ENCODE measurements at regions not wholly inside any gene's neighbourhood (a gene's known extent, or its start where the extent isn't known, plus 50 kb on each side); places are given as distances from the start of the nearest gene placed in this dataset.

- no peak for DNase-seq
Observed at GRCh38 chr20:11190741-11191140, 516.9 kb upstream of the JAG1 start.

GRCh38 chr20:11192106-11192505, 518.3 kb upstream of the JAG1 start:
- no peak for DNase-seq

DNA sequence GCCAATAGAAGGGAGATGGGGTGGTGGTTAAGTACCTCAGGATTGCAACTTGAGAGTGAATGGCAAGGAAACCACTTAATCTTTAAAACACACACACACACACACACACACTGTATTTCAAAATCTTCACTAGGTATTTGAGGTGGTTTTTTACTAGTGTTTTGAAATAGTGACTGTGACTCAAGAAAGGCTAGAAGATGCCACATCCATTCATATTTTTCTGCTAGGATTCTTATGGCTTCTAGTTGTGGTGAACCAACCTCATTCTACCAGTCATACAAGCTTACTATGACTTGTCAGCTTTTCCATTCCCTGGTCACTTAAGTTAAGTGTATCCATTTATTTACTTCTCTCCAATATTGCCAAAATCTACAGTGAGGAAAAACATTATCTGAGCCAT, 519.4 kb upstream of the JAG1 start:
- peak; percentile 86 for DNase-seq

DNA sequence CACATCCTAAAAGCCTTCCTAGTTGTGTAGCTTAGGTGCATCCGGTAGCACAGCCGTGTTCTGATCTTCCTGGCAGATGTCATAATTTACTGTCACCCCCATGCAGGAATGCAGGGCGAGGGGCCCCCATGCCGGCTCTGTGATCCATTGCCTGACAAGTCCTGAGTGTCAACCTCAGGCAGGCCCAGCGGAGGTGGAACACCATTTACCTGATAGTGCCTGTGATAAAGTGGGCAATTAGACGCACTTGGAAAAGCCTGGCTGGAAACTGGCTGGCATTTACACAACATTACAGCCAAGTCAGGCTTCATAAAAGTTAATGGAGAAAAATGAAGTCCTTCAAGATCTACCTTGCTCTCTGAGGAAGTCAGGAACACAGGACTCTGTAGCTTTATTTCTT, 521.4 kb upstream of the JAG1 start:
- DNase-seq, result no peak

GRCh38 chr20:11195899-11196558, 522.2 kb upstream of the JAG1 start:
- DNase-seq, result no peak

DNA sequence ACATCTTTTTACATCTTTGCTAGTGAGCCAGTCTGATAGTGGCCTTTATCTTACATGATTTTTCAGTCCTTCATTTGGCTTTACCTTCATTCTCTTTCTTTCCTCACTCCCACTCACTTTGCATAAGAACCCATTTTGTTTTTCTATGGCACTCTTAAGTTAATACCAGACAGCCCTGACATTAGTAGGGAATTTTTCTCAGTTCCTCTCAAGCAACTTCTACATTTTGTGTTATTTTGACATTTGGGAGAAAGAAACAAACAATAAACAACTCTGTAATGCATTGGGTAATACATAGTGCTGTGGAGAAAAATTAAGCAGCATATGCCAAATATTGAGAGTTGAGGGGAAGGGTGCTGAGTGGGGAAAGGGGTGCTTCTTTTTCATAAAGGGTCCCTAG, 524.1 kb upstream of the JAG1 start:
- DNase-seq, result no peak

DNA sequence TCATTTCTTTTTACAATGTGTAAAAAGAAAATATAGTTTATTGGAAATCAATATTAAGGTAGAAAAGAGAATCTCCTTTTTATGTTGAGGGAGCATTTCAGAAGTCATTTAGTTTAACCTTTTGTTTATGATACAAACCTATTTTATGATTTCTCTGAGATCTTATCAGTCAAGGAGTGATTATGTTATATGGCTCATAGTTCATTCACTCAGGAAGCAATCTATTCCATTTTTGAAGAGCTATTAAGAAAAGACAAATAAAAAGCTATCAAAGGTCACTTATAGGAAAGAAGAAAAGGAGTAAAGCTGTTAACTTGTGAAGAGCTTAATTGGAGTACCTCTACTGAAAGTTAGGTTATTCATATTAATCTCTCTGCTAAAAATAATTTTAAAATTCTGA, 526.6 kb upstream of the JAG1 start:
- no peak for DNase-seq

GRCh38 chr20:11204926-11205768, 531.3 kb upstream of the JAG1 start:
- DNase-seq, result peak; percentile 73

DNA sequence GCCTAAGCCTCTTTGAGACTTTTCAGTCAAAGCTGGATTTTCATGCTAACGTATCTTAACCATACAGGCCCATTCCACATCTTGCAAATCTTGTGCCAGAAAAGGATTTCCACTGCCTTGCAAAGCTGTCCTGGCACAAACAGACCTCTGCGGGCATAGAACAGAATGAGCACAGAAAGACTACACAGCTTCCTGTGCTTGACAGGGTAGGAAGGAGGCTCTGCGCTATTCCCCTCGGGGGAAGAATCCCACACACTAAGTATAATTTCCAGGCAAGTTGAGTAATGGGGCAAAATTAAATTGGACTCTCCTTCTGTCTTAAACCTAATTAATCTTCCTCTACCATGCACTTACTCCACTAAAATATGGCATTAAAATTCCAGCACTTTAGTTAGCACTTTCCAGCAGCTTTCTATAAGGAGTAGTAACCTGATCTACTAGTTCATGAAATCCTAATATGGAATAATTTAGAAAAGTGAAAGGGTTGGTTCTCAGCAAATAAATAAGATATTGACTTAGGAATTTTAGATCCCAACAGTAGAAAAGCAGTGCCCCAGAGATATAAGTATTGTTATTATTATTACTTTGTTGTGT, 532.1 kb upstream of the JAG1 start:
- DNase-seq, result no peak

- no peak for DNase-seq
Observed at GRCh38 chr20:11207749-11208502, 534.1 kb upstream of the JAG1 start.

GRCh38 chr20:11210611-11211010, 536.8 kb upstream of the JAG1 start:
- DNase-seq, result no peak

DNA sequence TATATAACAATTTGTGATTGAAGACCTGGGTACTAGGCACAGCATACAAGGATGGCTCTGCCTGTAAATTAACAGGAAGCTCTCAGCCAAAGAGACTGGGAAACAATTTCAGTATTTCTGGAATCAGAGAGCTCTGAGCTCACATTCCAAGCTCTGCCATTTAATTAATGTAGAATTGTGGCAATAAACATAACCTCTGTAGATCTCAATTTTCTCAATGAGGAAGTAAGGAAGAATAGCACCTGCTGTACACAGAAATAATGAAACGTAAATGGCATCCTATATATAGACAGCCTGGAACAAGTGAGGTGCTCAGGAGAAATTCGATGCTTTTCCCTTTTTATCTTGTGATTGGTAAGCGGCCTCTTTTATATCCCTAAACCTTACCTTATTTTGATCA, 538.5 kb upstream of the JAG1 start:
- no peak for DNase-seq

DNA sequence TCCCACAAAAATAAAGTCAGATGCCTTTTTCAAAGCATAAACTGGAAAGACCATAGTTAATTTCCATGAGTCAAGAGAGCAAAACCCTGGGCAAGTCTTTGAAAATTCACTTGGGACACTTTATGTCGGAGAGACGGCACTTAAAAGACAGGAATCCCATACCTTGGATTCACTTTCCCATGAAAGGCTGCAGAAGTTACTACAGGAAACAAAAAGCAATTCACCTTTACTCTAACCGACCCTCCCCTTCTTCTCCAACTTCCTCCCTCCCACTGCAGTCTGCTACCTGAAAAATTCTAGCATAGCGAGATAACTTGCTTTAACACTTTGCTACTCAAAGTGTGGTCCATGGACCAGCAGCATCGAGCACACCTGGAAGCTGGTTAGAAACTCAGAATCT, 539.1 kb upstream of the JAG1 start:
- no peak for DNase-seq

DNA sequence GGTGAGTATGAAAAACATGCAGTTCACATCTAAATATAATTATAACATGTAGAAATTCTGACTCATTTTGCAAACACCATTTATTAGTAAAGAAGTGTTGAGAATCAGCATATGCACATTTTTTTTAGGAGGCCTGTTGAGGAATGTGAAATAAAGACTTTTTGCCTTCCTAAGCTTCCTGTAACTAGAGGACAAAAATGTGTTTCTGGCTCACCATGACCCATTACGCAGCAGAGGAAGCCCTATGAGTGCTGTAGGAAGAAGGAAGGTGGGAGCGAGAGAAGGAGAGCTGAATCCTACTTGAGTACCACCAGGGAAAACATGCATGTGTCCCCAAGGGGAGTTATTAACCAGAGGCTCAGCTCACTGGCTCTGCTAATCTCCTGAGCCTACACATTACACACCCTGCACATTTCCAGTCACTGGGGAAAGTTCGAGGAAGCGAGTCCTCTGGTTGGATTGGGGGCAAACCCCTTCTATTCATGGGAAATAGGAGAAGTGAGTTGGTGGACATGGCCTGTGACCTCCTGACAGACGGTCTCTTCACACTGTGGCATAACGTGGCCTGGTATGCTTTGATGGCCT, 540.5 kb upstream of the JAG1 start:
- peak; percentile 12 for DNase-seq

DNA sequence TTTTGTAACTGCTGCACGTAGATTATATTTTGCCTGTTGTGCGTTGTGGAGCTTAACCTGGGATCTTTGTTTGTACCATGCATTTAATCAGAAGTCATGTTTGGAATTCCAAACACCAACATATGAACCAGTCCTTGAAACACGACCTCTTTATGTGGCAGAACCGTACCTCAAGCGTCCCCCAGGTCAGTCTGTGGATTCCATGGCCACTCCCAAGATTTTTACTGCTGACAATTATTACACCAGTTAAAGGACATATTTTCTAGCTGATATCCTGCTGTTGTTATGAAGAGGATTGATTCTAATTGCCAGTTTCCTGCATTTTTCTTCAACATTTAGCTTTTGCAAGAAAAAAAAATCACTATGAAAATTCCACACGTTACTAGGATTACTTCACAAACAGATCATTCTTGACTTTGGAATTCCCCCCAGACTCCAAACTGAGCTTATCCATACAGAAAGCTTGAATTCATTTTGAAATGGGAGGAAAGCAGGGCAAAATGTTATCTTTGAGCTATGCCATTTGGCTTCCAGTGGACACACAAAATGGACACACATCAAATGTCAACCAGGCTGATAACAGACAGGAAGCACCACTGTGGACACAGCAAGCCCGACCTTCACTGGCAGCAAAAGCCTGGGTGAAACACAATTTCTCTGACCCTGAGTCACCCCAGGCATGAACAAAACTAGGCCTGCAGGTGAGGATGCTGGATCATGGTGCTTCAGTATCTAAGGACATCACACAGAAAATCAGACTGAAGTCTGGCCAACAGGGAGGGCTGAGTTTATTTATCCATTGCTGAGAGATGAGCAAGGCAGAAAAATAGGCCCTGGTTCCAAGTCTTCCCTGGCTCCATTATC, 542.9 kb upstream of the JAG1 start:
- no peak for DNase-seq

GRCh38 chr20:11217326-11218172, 543.8 kb upstream of the JAG1 start:
- DNase-seq, result peak; percentile 88

GRCh38 chr20:11218173-11218680, 544.4 kb upstream of the JAG1 start:
- no peak for DNase-seq

DNA sequence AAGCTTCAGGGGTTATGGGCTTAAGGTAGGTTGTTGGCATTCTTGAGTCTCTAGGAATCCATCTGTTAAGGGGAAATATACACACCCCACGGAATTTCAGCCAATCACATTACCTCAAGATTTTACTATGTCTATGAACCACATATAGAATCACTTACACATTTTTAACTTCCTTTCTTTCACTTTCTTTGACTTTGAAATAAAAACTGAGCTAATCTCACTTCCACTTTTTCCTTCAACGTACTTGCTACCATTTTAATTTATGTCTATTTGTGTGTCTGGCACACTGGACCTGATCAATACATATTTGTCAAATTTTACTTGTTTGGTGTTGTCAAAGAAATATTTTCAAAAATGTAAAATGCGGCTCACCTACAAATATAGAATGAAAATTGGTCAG, 545.4 kb upstream of the JAG1 start:
- peak; percentile 85 for DNase-seq

DNA sequence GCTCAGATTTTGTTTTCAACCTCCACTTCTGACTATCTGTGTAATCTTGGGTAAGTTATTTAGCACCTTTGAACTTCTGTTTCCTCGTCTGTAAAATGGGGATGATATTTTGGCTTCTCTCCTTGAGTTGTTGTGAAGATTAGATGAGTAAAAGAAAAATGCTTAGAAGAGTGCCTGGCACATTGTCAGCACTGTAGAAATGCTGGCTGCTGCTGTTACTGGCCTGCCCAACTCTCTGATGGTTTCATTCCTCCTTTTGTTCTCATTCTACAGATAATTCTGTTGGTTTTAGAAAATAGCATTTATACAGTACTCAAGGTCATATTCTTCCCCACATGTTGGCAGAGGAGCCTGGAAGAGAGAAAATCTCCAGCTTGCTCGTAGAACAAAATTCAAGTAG, 547.2 kb upstream of the JAG1 start:
- no peak for DNase-seq

- DNase-seq, result no peak
Observed at GRCh38 chr20:11222243-11222642, 548.4 kb upstream of the JAG1 start.

- DNase-seq, result no peak
Observed at GRCh38 chr20:11227602-11228001, 553.8 kb upstream of the JAG1 start.
